ENCODE measurements at regions not wholly inside any gene's neighbourhood (a gene's known extent, or its start where the extent isn't known, plus 50 kb on each side); places are given as distances from the start of the nearest gene placed in this dataset.

GRCh38 chr18:77651441-77651840 lies 401.8 kb downstream of the GALR1 start:
- TF ChIP-seq POLR2AphosphoS5 (IDR thresholded peaks at IDR 0.05; ENCODE audit: low read depth, low read length), result no peak
- TF ChIP-seq POLR2A (IDR thresholded peaks at IDR 0.05; ENCODE audit: low read depth, low read length), result no peak
- no peak for TF ChIP-seq TAF1 (IDR thresholded peaks at IDR 0.05; ENCODE audit: borderline replicate concordance, low read depth, low read length)

Measured in GM12892 (cell line).